HUES64 (cell line): ENCODE measurements at regions not wholly inside any gene's neighbourhood (a gene's known extent, or its start where the extent isn't known, plus 50 kb on each side); places are given as distances from the start of the nearest gene placed in this dataset.

Experiments used
- H3K27ac ChIP-seq: 2 replicates; pipeline ENCODE4 v1.7.0; 2013; ENCODE audit warnings: low read depth, low read length, inconsistent platforms
- H3K27me3 ChIP-seq: 2 replicates; pipeline ENCODE4 v1.6.1; 2013; ENCODE audit warnings: mild to moderate bottlenecking, low read length; ENCODE audit not compliant: insufficient read depth
- H3K36me3 ChIP-seq: 2 replicates; pipeline ENCODE4 v1.6.1; 2013; ENCODE audit warnings: mild to moderate bottlenecking, low read length; ENCODE audit not compliant: insufficient read depth
- H3K4me1 ChIP-seq: 2 replicates; pipeline ENCODE4 v1.6.1; 2013; ENCODE audit warnings: mild to moderate bottlenecking, low read length, moderate library complexity; ENCODE audit not compliant: insufficient read depth
- H3K4me3 ChIP-seq: 2 replicates; pipeline ENCODE4 v1.5.1; 2013; ENCODE audit warnings: mild to moderate bottlenecking, low read length, moderate library complexity
- H3K9ac ChIP-seq: 2 replicates; pipeline ENCODE4 v1.6.1; 2013; ENCODE audit warnings: mild to moderate bottlenecking, low read depth, low read length
- H3K9me3 ChIP-seq: 2 replicates; pipeline ENCODE4 v1.6.1; 2013; ENCODE audit warnings: low read depth, low read length; ENCODE audit not compliant: insufficient read depth
- WGBS: fragments of 150-250, 120-280 bp; methylation state at CpG from one replicate; pipeline ENCODE4 v1.1.7; 2013; ENCODE audit warnings: missing lambda C conversion rate; 5-methylcytosine and 5-hydroxymethylcytosine counted together

- H3K27ac ChIP-seq, result no peak overlapping the region
- no peaks in the 10 kb centered on the region for H3K27me3 ChIP-seq
- no peaks in the 10 kb centered on the region for H3K9me3 ChIP-seq
- 91% methylated on average over 7 of the region's 7 CpGs for WGBS
- no peak overlapping the region for H3K4me3 ChIP-seq
- no peaks in the 10 kb centered on the region for H3K36me3 ChIP-seq
- peaks cover 15% of the 10 kb centered on the region for H3K4me1 ChIP-seq
- no peak overlapping the region for H3K9ac ChIP-seq
Observed at GRCh38 chr16:51035711-51036110, 115.4 kb downstream of the SALL1 start.

- 81% methylated on average over 3 of the region's 3 CpGs for WGBS
- peaks cover 15% of the 10 kb centered on the region for H3K4me1 ChIP-seq
- no peaks in the 10 kb centered on the region for H3K27me3 ChIP-seq
- H3K27ac ChIP-seq, result no peak overlapping the region
- H3K4me3 ChIP-seq, result no peak overlapping the region
- no peak overlapping the region for H3K9ac ChIP-seq
- no peaks in the 10 kb centered on the region for H3K36me3 ChIP-seq
- H3K9me3 ChIP-seq, result no peaks in the 10 kb centered on the region
Observed at GRCh38 chr16:51035110-51035498, 116.0 kb downstream of the SALL1 start.

- Histone ChIP-seq H3K27ac (no peak overlapping the region), H3K27me3 (no peaks in the 10 kb centered on the region), H3K36me3 (no peaks in the 10 kb centered on the region), H3K9me3 (no peaks in the 10 kb centered on the region), H3K9ac (no peak overlapping the region), H3K4me1 (peaks cover 15% of the 10 kb centered on the region), H3K4me3 (no peak overlapping the region)
- WGBS, result 68% methylated on average over 5 of the region's 6 CpGs
Observed at GRCh38 chr16:51034481-51035109, 116.5 kb downstream of the SALL1 start.

GRCh38 chr16:51031598-51031997, 119.5 kb downstream of the SALL1 start:
- Histone ChIP-seq H3K9ac (no peak overlapping the region), H3K36me3 (no peaks in the 10 kb centered on the region), H3K4me1 (peaks cover 15% of the 10 kb centered on the region), H3K9me3 (no peaks in the 10 kb centered on the region), H3K27me3 (no peaks in the 10 kb centered on the region), H3K4me3 (no peak overlapping the region), H3K27ac (no peak overlapping the region)
- 91% methylated on average over 3 of the region's 4 CpGs for WGBS

- no peak overlapping the region for H3K4me3 ChIP-seq
- no peaks in the 10 kb centered on the region for H3K36me3 ChIP-seq
- no peaks in the 10 kb centered on the region for H3K27me3 ChIP-seq
- no peaks in the 10 kb centered on the region for H3K9me3 ChIP-seq
- WGBS, result 89% methylated on average over 4 of the region's 4 CpGs
- H3K9ac ChIP-seq, result no peak overlapping the region
- peaks cover 15% of the 10 kb centered on the region for H3K4me1 ChIP-seq
- no peak overlapping the region for H3K27ac ChIP-seq
Observed at GRCh38 chr16:51030516-51030915, 120.6 kb downstream of the SALL1 start.

GRCh38 chr16:51025588-51026290, 125.3 kb downstream of the SALL1 start:
- WGBS, result 72% methylated on average over 4 of the region's 4 CpGs
- H3K9me3 ChIP-seq, result no peaks in the 10 kb centered on the region
- no peak overlapping the region for H3K4me3 ChIP-seq
- H3K9ac ChIP-seq, result no peak overlapping the region
- no peak overlapping the region for H3K27ac ChIP-seq
- peaks cover 6% of the 10 kb centered on the region; the same call in 1 of the 2 replicates for H3K27me3 ChIP-seq
- peaks cover 12% of the 10 kb centered on the region for H3K4me1 ChIP-seq
- H3K36me3 ChIP-seq, result no peaks in the 10 kb centered on the region

GRCh38 chr16:51024703-51025102, 126.4 kb downstream of the SALL1 start:
- H3K9ac ChIP-seq, result no peak overlapping the region
- no peak overlapping the region for H3K27ac ChIP-seq
- WGBS, result 44% methylated on average over 6 of the region's 6 CpGs
- peaks cover 12% of the 10 kb centered on the region for H3K4me1 ChIP-seq
- no peaks in the 10 kb centered on the region for H3K9me3 ChIP-seq
- H3K4me3 ChIP-seq, result no peak overlapping the region
- peaks cover 6% of the 10 kb centered on the region; the same call in 1 of the 2 replicates for H3K27me3 ChIP-seq
- H3K36me3 ChIP-seq, result no peaks in the 10 kb centered on the region

GRCh38 chr16:51022955-51023354, 128.1 kb downstream of the SALL1 start:
- H3K27ac ChIP-seq, result no peak overlapping the region
- no peaks in the 10 kb centered on the region for H3K36me3 ChIP-seq
- peaks cover 12% of the 10 kb centered on the region for H3K4me1 ChIP-seq
- no peak overlapping the region for H3K9ac ChIP-seq
- no peaks in the 10 kb centered on the region for H3K9me3 ChIP-seq
- H3K4me3 ChIP-seq, result no peak overlapping the region
- WGBS, result 89% methylated on average over 3 of the region's 5 CpGs
- peaks cover 6% of the 10 kb centered on the region; the same call in 1 of the 2 replicates for H3K27me3 ChIP-seq

GRCh38 chr16:51019617-51020016, 131.5 kb downstream of the SALL1 start:
- peaks cover 4% of the 10 kb centered on the region for H3K4me1 ChIP-seq
- WGBS, result 95% methylated on average over 4 of the region's 4 CpGs
- no peak overlapping the region for H3K4me3 ChIP-seq
- H3K27ac ChIP-seq, result no peak overlapping the region
- H3K36me3 ChIP-seq, result no peaks in the 10 kb centered on the region
- H3K9me3 ChIP-seq, result no peaks in the 10 kb centered on the region
- H3K9ac ChIP-seq, result no peak overlapping the region
- peaks cover 6% of the 10 kb centered on the region; the same call in 1 of the 2 replicates for H3K27me3 ChIP-seq

GRCh38 chr16:51017969-51018368, 133.1 kb downstream of the SALL1 start:
- H3K36me3 ChIP-seq, result no peaks in the 10 kb centered on the region
- H3K27me3 ChIP-seq, result no peaks in the 10 kb centered on the region; the same call in 1 of the 2 replicates
- no peak overlapping the region for H3K4me3 ChIP-seq
- no peak overlapping the region for H3K9ac ChIP-seq
- WGBS, result 63% methylated on average over 1 of the region's 1 CpG
- H3K27ac ChIP-seq, result no peak overlapping the region
- no peaks in the 10 kb centered on the region for H3K9me3 ChIP-seq
- no peaks in the 10 kb centered on the region for H3K4me1 ChIP-seq

- Histone ChIP-seq H3K4me1 (no peaks in the 10 kb centered on the region), H3K9ac (no peak overlapping the region), H3K27ac (no peak overlapping the region), H3K27me3 (no peaks in the 10 kb centered on the region), H3K9me3 (no peaks in the 10 kb centered on the region), H3K4me3 (no peak overlapping the region), H3K36me3 (no peaks in the 10 kb centered on the region)
- 77% methylated on average over 4 of the region's 4 CpGs for WGBS
Observed at GRCh38 chr16:51012396-51012795, 138.7 kb downstream of the SALL1 start.
